Fibroblast of lung (primary cell): ENCODE measurements at regions not wholly inside any gene's neighbourhood (a gene's known extent, or its start where the extent isn't known, plus 50 kb on each side); places are given as distances from the start of the nearest gene placed in this dataset.
A peak's percentile ranks its signal among the peaks of the same experiment; 100 is the strongest.

Source experiments
- DNase-seq, 2 donors: peaks; one replicate each; pipeline versions ENCODE4 v3.0.0 to v3.0.0-alpha.2; 2010; ENCODE audit warnings: low read depth in 2 of 2
- H2AFZ ChIP-seq: 2 replicates; pipeline ENCODE4 v1.5.1; 2012; ENCODE audit warnings: low read length, control low read depth, inconsistent platforms
- H3K27ac ChIP-seq: 2 replicates; pipeline ENCODE4 v1.5.1; 2011; ENCODE audit warnings: low read length, control low read depth; ENCODE audit not compliant: insufficient read depth
- H3K27me3 ChIP-seq: 2 replicates; pipeline ENCODE4 v1.5.1; 2011; ENCODE audit warnings: mild to moderate bottlenecking, low read length; ENCODE audit not compliant: control insufficient read depth, insufficient read depth
- H3K36me3 ChIP-seq: 2 replicates; pipeline ENCODE4 v1.5.1; 2011; ENCODE audit warnings: low read length; ENCODE audit not compliant: control insufficient read depth, insufficient read depth
- H3K4me1 ChIP-seq: 2 replicates; pipeline ENCODE4 v1.5.1; 2011; ENCODE audit warnings: low read length; ENCODE audit not compliant: control insufficient read depth, insufficient read depth; ENCODE audit errors: extremely low read depth
- H3K4me2 ChIP-seq: 2 replicates; pipeline ENCODE4 v1.5.1; 2011; ENCODE audit warnings: low read length, control low read depth; ENCODE audit not compliant: insufficient read depth; ENCODE audit errors: extremely low read depth
- H3K4me3 ChIP-seq, 4 experiments: fragments of 200-600 bp in 1 of 4; sonication (generic) in 1 of 4; replicated peaks in 1 of 4; 2 replicates each; pipeline ENCODE4 v1.5.1; 2011 to 2016; ENCODE audit warnings: low read length in 4 of 4, low read depth in 3 of 4, mild to moderate bottlenecking in 3 of 4, control low read depth in 2 of 4, inconsistent platforms in 1 of 4, mixed read lengths in 1 of 4; ENCODE audit not compliant: insufficient read depth in 1 of 4; ENCODE audit errors: control extremely low read depth in 1 of 4
- H3K79me2 ChIP-seq: 2 replicates; pipeline ENCODE4 v1.5.1; 2012; ENCODE audit warnings: mild to moderate bottlenecking, low read length, inconsistent platforms; ENCODE audit not compliant: control insufficient read depth, insufficient read depth
- H3K9ac ChIP-seq: 2 replicates; pipeline ENCODE4 v1.5.1; 2011; ENCODE audit warnings: mild to moderate bottlenecking, low read length, control low read depth; ENCODE audit not compliant: insufficient read depth
- H3K9me3 ChIP-seq: 2 replicates; pipeline ENCODE4 v1.5.1; 2012; ENCODE audit warnings: low read depth, low read length; ENCODE audit not compliant: control insufficient read depth, insufficient read depth
- H4K20me1 ChIP-seq: 2 replicates; pipeline ENCODE4 v1.5.1; 2011; ENCODE audit warnings: low read length; ENCODE audit not compliant: control insufficient read depth, insufficient read depth; ENCODE audit errors: extremely low read depth
- EZH2 ChIP-seq: IDR thresholded peaks from 2 replicates; pipeline ENCODE4 v1.5.1; 2012; ENCODE audit warnings: low read length, control low read depth, mild to moderate bottlenecking; ENCODE audit errors: missing control alignments
- TF ChIP-seq, protein P1 (sequence below), 2 donors: IDR thresholded peaks in 1 of 2; conservative IDR thresholded peaks in 1 of 2; 1 replicate in 1 of 2; 2 replicates in 1 of 2; pipeline ENCODE4 v1.5.1; 2011 to 2012; ENCODE audit warnings: low read length in 2 of 2, control low read depth in 1 of 2, inconsistent platforms in 1 of 2, low read depth in 1 of 2, mild to moderate bottlenecking in 1 of 2

DNA sequence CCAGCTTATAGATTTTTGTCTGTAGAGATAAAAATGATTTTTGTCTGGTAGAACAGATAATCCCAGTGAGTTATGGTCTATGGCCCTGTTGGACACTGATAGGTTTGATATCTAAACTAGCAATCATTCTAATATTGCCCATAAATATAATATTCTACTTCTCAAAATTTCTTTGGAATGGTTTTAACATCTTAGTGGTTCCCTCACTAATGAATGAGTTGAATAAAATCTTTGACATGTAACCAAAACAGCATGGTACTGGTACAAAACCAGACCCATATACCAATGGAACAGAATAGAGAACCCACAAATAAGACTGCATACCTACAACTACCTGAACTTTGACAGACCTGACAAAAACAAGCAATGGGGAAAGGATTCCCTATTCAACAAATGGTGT is 219.7 kb downstream of the SEC61B start:
- Histone ChIP-seq H3K9ac (no peak overlapping the region), H3K79me2 (no peaks in the 10 kb centered on the region), H4K20me1 (no peaks in the 10 kb centered on the region), H3K36me3 (no peaks in the 10 kb centered on the region), H2AFZ (no peak overlapping the region), H3K4me2 (no peak overlapping the region), H3K4me3 (no peak overlapping the region), H3K27me3 (no peaks in the 10 kb centered on the region), H3K27ac (no peak overlapping the region), H3K4me1 (peaks cover 15% of the 10 kb centered on the region), H3K9me3 (no peaks in the 10 kb centered on the region)
- TF ChIP-seq, protein P1, sequence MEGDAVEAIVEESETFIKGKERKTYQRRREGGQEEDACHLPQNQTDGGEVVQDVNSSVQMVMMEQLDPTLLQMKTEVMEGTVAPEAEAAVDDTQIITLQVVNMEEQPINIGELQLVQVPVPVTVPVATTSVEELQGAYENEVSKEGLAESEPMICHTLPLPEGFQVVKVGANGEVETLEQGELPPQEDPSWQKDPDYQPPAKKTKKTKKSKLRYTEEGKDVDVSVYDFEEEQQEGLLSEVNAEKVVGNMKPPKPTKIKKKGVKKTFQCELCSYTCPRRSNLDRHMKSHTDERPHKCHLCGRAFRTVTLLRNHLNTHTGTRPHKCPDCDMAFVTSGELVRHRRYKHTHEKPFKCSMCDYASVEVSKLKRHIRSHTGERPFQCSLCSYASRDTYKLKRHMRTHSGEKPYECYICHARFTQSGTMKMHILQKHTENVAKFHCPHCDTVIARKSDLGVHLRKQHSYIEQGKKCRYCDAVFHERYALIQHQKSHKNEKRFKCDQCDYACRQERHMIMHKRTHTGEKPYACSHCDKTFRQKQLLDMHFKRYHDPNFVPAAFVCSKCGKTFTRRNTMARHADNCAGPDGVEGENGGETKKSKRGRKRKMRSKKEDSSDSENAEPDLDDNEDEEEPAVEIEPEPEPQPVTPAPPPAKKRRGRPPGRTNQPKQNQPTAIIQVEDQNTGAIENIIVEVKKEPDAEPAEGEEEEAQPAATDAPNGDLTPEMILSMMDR (conservative IDR thresholded peaks at IDR 0.05 in 1 of 2, IDR thresholded peaks at IDR 0.05 in 1 of 2; ENCODE audit: low read depth in 1 of 2, low read length in 2 of 2): no peak
- no peak for TF ChIP-seq EZH2
- DNase-seq: no peak

DNA sequence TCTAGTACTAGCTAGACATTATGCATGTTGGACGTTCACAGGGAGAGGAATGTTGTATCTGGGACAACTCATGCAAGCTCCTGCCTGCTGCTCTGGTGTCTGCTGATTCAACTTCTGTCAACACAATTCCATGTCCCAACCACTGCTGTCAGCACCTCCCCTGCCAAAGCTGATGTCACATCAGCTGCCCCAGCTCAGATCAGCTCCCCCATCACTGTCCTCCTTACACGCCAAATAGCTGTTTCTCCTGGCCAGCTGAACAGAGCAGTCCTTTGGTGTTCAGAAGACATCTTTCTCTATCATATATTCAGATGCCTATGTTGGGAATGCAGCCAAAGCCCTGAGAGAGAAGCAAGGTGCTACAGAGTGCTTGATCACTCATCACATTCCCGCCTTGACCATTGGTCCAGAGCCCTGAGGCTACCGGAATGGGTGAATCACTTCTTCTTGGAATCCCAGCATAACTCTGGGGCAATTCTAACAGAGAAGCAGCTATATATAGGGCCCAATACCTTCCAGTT is 223.3 kb downstream of the SEC61B start:
- H3K9ac ChIP-seq: peak overlapping the region; percentile 16
- H3K36me3 ChIP-seq: no peaks in the 10 kb centered on the region
- TF ChIP-seq, protein P1 (conservative IDR thresholded peaks at IDR 0.05 in 1 of 2, IDR thresholded peaks at IDR 0.05 in 1 of 2; ENCODE audit: low read depth in 1 of 2, low read length in 2 of 2): no peak
- TF ChIP-seq EZH2: no peak
- H3K27me3 ChIP-seq: no peaks in the 10 kb centered on the region
- H4K20me1 ChIP-seq: no peaks in the 10 kb centered on the region
- H3K4me1 ChIP-seq: peaks cover 18% of the 10 kb centered on the region
- no peaks in the 10 kb centered on the region for H3K9me3 ChIP-seq
- DNase-seq: peak; percentile 79 to 93
- H3K4me3 ChIP-seq: no peak overlapping the region
- peak overlapping the region; percentile 82 for H3K4me2 ChIP-seq
- H3K27ac ChIP-seq: peak overlapping the region; percentile 91
- peak overlapping the region; percentile 57 for H2AFZ ChIP-seq
- no peaks in the 10 kb centered on the region for H3K79me2 ChIP-seq

DNA sequence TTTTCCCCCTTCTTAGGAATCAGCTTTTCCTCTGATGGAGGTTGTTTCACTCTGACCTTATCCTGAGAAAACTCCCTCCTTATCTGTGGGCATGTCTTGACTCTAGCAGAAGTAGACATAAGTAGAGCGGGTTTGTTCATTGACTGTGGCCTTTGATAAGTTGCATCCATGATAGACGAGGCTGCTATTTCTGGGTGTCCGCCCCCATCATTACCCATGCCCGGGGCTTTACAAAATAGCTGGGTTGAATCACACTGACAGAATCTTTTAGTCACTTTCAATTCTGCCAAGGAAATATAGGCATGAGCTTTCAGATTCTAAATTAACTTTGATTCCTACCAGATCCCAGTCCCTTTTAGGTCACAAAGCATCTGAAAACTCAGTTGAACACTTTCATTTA is 223.8 kb downstream of the SEC61B start:
- Histone ChIP-seq H3K9me3 (no peaks in the 10 kb centered on the region), H3K27me3 (no peaks in the 10 kb centered on the region), H3K4me3 (no peak overlapping the region), H4K20me1 (no peaks in the 10 kb centered on the region), H3K27ac (peak overlapping the region; percentile 91), H2AFZ (peak overlapping the region; percentile 9), H3K9ac (no peak overlapping the region), H3K4me1 (peaks cover 18% of the 10 kb centered on the region), H3K4me2 (peak overlapping the region; percentile 48), H3K36me3 (no peaks in the 10 kb centered on the region), H3K79me2 (no peaks in the 10 kb centered on the region)
- no peak for DNase-seq
- TF ChIP-seq EZH2: no peak
- TF ChIP-seq, protein P1 (conservative IDR thresholded peaks at IDR 0.05 in 1 of 2, IDR thresholded peaks at IDR 0.05 in 1 of 2; ENCODE audit: low read depth in 1 of 2, low read length in 2 of 2): no peak
